Mammary epithelial cell (primary cell): ENCODE measurements at regions not wholly inside any gene's neighbourhood (a gene's known extent, or its start where the extent isn't known, plus 50 kb on each side); places are given as distances from the start of the nearest gene placed in this dataset.

Source experiments
- CTCF ChIP-seq, 2 donors: IDR thresholded peaks in 1 of 2; conservative IDR thresholded peaks in 1 of 2; 2 replicates each; pipeline ENCODE4 v1.5.1; 2011 to 2012; ENCODE audit warnings: inconsistent platforms in 2 of 2, low read length in 2 of 2, mild to moderate bottlenecking in 2 of 2, control low read depth in 1 of 2, low read depth in 1 of 2; ENCODE audit not compliant: insufficient read depth in 1 of 2; ENCODE audit errors: extremely low read depth in 1 of 2
- EZH2 ChIP-seq: IDR thresholded peaks from 2 replicates; pipeline ENCODE4 v1.6.1; 2012; ENCODE audit warnings: low read length, inconsistent platforms, borderline replicate concordance

GRCh38 chr5:174998131-174998730 lies 273.8 kb downstream of the MSX2 start:
- TF ChIP-seq CTCF (conservative IDR thresholded peaks at IDR 0.05 in 1 of 2, IDR thresholded peaks at IDR 0.05 in 1 of 2; ENCODE audit: extremely low read depth in 1 of 2, insufficient read depth in 1 of 2, low read depth in 1 of 2, low read length in 2 of 2): no peak
- TF ChIP-seq EZH2: no peak
